HCT116 (cell line): ENCODE measurements at regions not wholly inside any gene's neighbourhood (a gene's known extent, or its start where the extent isn't known, plus 50 kb on each side); places are given as distances from the start of the nearest gene placed in this dataset.

Experiments used
- ATAC-seq: fragments of 200-7000 bp; cut with Tn5 transposase; 2 replicates; pipeline ENCODE4 v1.9.1; 2020; ENCODE audit warnings: mild to moderate bottlenecking, moderate library complexity
- BruUV-seq: library from RNA; stranded (reverse); fragments of 400-500 nt; replicated peaks from 2 replicates; lab custom pipeline; 2021; lab: Mats Ljungman, UMichigan
- CTCF ChIA-PET: fragments of 300-600 bp; sonication (Branson Sonifier 250); formaldehyde crosslinking; loops from one replicate; lab custom pipeline; 2021; ENCODE audit warnings: antibody characterized with exemption; lab: Charles Lee
- POLR2A ChIA-PET: fragments of 300-600, 350-600 bp; sonication (Branson Sonifier 250); formaldehyde crosslinking; loops from one replicate; lab custom pipeline; 2021; ENCODE audit warnings: antibody characterized with exemption; lab: Charles Lee
- RAD21 ChIA-PET, 2 experiments: fragments of 300-600 bp; sonication (Branson Sonifier 250); formaldehyde crosslinking; loops; one replicate each; lab custom pipeline; 2023; ENCODE audit warnings: low total read pairs in 2 of 2; ENCODE audit not compliant: uncharacterized antibody in 2 of 2, unreplicated experiment in 2 of 2, low non-redundant PET in 1 of 2; lab: Charles Lee
- DNase-seq: peaks from one replicate; pipeline ENCODE4 v3.0.0-alpha.2; 2010; ENCODE audit warnings: low read depth, low spot score
- H2AFZ ChIP-seq: fragments of 200-600 bp; shearing (Covaris generic), sonication (generic); 2 replicates; pipeline ENCODE4 v1.6.1; 2017; ENCODE audit warnings: low read depth, mixed run types, mixed read lengths, antibody characterized with exemption, low read length; ENCODE audit not compliant: poor library complexity, severe bottlenecking
- H3K27ac ChIP-seq: 2 replicates; pipeline ENCODE4 v1.5.1; 2012; ENCODE audit warnings: low read depth, low read length
- H3K27me3 ChIP-seq: fragments of 200-600 bp; sonication (generic); 2 replicates; pipeline ENCODE4 v1.6.1; 2016; ENCODE audit warnings: mixed run types, low read length, mixed read lengths; ENCODE audit not compliant: insufficient read depth
- H3K36me3 ChIP-seq, 2 experiments: fragments of 200-500 bp in 1 of 2; fragments of 200-600 bp in 1 of 2; sonication (Bioruptor generic) in 1 of 2; sonication (generic) in 1 of 2; 2 replicates each; pipeline versions ENCODE4 v1.5.1 to v1.6.1; 2014 to 2016; ENCODE audit warnings: low read length in 2 of 2, inconsistent platforms in 1 of 2, mixed read lengths in 1 of 2, mixed run types in 1 of 2; ENCODE audit not compliant: insufficient read depth in 2 of 2, control insufficient read depth in 1 of 2
- H3K4me1 ChIP-seq, 2 experiments: fragments of 200-600 bp in 1 of 2; sonication (generic) in 1 of 2; 2 replicates each; pipeline versions ENCODE4 v1.5.1 to v1.6.1; 2012 to 2017; ENCODE audit warnings: low read length in 2 of 2, inconsistent platforms in 1 of 2, mild to moderate bottlenecking in 1 of 2, mixed read lengths in 1 of 2, mixed run types in 1 of 2, moderate library complexity in 1 of 2; ENCODE audit not compliant: insufficient read depth in 2 of 2, control insufficient read depth in 1 of 2
- H3K4me2 ChIP-seq: fragments of 200-600 bp; sonication (generic); 2 replicates; pipeline ENCODE4 v1.6.1; 2017; ENCODE audit warnings: mixed run types, low read length, mixed read lengths
- H3K4me3 ChIP-seq, 2 experiments: fragments of 200-600 bp in 1 of 2; sonication (generic) in 1 of 2; replicated peaks in 1 of 2; 2 replicates each; pipeline ENCODE4 v1.5.1; 2011 to 2016; ENCODE audit warnings: low read length in 2 of 2, control low read depth in 1 of 2, low read depth in 1 of 2, mild to moderate bottlenecking in 1 of 2, mixed read lengths in 1 of 2, mixed run types in 1 of 2
- H3K79me2 ChIP-seq: fragments of 200-600 bp; sonication (generic); 2 replicates; pipeline ENCODE4 v1.6.1; 2017; ENCODE audit warnings: mild to moderate bottlenecking, mixed run types, low read length, moderate library complexity, mixed read lengths; ENCODE audit not compliant: insufficient read depth
- H3K9ac ChIP-seq: fragments of 200-600 bp; sonication (generic); 2 replicates; pipeline ENCODE4 v1.6.1; 2016; ENCODE audit warnings: low read length, mixed read lengths
- H3K9me2 ChIP-seq: fragments of 200-600 bp; sonication (generic), shearing (Covaris generic); 2 replicates; pipeline ENCODE4 v1.6.1; 2017; ENCODE audit warnings: mixed run types, mild to moderate bottlenecking, moderate library complexity; ENCODE audit not compliant: insufficient read depth
- H3K9me3 ChIP-seq, 2 experiments: fragments of 200-500 bp in 1 of 2; fragments of 200-600 bp in 1 of 2; sonication (Bioruptor generic) in 1 of 2; sonication (generic) in 1 of 2; 2 replicates each; pipeline ENCODE4 v1.6.1; 2014 to 2017; ENCODE audit warnings: low read length in 2 of 2, mixed read lengths in 2 of 2, inconsistent platforms in 1 of 2, low read depth in 1 of 2, mild to moderate bottlenecking in 1 of 2, mixed run types in 1 of 2, moderate library complexity in 1 of 2; ENCODE audit not compliant: control insufficient read depth in 1 of 2, insufficient read depth in 1 of 2
- H4K20me1 ChIP-seq: fragments of 200-600 bp; sonication (generic), shearing (Covaris generic); 2 replicates; pipeline ENCODE4 v1.6.1; 2017; ENCODE audit warnings: mixed run types, mild to moderate bottlenecking, moderate library complexity; ENCODE audit not compliant: insufficient read depth
- CTCF ChIP-seq, 3 experiments: fragments of 200-600 bp in 1 of 3; sonication (generic) in 1 of 3; IDR thresholded peaks in 2 of 3; conservative IDR thresholded peaks in 1 of 3; 2 replicates each; pipeline ENCODE4 v1.5.1; 2012 to 2017; ENCODE audit warnings: low read depth in 2 of 3, low read length in 2 of 3, antibody characterized with exemption in 1 of 3, borderline replicate concordance in 1 of 3, control low read depth in 1 of 3, mild to moderate bottlenecking in 1 of 3, mixed read lengths in 1 of 3, mixed run types in 1 of 3, moderate library complexity in 1 of 3; ENCODE audit not compliant: insufficient read depth in 1 of 3
- ELF1 ChIP-seq: IDR thresholded peaks from 2 replicates; pipeline ENCODE4 v1.6.1; 2012; ENCODE audit warnings: low read depth, borderline replicate concordance
- POLR2AphosphoS5 ChIP-seq: IDR thresholded peaks from 2 replicates; pipeline ENCODE4 v1.6.1; 2011; ENCODE audit warnings: mild to moderate bottlenecking, low read depth, low read length, moderate library complexity
- REST ChIP-seq: IDR thresholded peaks from 2 replicates; pipeline ENCODE4 v1.6.1; 2012; ENCODE audit warnings: low read depth
- intact Hi-C: fragments of 100-400 bp; cut with micrococcal nuclease; formaldehyde crosslinking; loops from 2 replicates; pipeline ENCODE4 v1.10.0; 2022

DNA sequence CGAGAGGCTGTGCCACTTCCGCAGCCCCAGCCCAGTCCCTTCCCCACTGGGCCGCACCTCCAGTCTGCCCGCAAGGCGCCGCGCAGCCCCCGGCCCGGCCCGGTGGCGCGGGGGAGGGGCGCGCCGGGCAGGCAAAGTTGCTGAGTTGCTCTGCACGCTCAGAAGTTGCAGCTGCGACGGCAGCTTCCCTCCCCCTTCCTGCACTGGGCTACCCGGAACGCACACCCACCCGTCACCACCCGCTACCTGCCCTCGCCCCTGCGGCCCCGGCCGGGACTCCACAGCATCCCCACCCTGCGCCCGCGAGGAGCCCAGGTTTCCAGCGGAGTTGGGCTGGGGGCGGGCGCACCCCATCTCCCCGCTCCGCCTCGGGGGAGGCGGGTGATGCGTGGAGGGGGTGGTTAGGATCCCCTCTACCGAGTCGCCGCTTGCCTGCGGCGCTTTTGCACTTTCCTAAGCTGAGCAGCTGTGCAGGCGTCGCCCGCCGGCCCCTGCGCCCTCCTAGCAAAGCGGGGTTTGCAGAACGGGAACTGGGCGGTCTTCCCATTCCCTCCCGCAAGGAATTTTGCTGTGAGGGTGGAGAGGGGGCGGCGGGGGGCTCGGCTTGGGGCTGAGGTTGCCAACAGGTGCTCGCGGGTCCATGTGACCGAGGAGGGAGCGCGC lies 55.9 kb upstream of the RREB1 start:
- DNase-seq (no peak), ATAC-seq (no peak)
- H3K27ac ChIP-seq: no peak overlapping the region; the same call in 1 of the 2 replicates
- peaks cover 0 to 12% of the 10 kb centered on the region in 2 experiments; a peak in 1 of 4 replicates for H3K4me1 ChIP-seq
- no peaks in the 10 kb centered on the region for H3K36me3 ChIP-seq
- ChIA-PET RAD21 (no interaction called here), CTCF (no interaction called here), POLR2A (no interaction called here)
- BruUV-seq: no TSS peak
- no peaks in the 10 kb centered on the region for H3K9me3 ChIP-seq
- no peak overlapping the region for H3K4me3 ChIP-seq
- TF ChIP-seq ELF1: no peak
- TF ChIP-seq REST: no peak
- no peak overlapping the region for H3K4me2 ChIP-seq
- H3K9me2 ChIP-seq: no peaks in the 10 kb centered on the region
- no peaks in the 10 kb centered on the region for H3K27me3 ChIP-seq
- no peak overlapping the region for H3K9ac ChIP-seq
- H2AFZ ChIP-seq: no peak overlapping the region
- intact Hi-C loops: no loop called here
- no peaks in the 10 kb centered on the region for H3K79me2 ChIP-seq
- H4K20me1 ChIP-seq: no peaks in the 10 kb centered on the region

GRCh38 chr6:7052443-7053011 lies 55.2 kb upstream of the RREB1 start:
- H3K9me3 ChIP-seq: no peaks in the 10 kb centered on the region
- H3K4me2 ChIP-seq: no peak overlapping the region
- no peak overlapping the region for H3K4me3 ChIP-seq
- no peaks in the 10 kb centered on the region for H3K27me3 ChIP-seq
- H3K27ac ChIP-seq: no peak overlapping the region
- H4K20me1 ChIP-seq: no peaks in the 10 kb centered on the region
- POLR2A ChIA-PET: no interaction called here
- no peak overlapping the region for H2AFZ ChIP-seq
- CTCF ChIA-PET: no interaction called here
- no peaks in the 10 kb centered on the region for H3K79me2 ChIP-seq
- DNase-seq (no peak), ATAC-seq (no peak)
- H3K9me2 ChIP-seq: no peaks in the 10 kb centered on the region
- no peak overlapping the region for H3K9ac ChIP-seq
- intact Hi-C loops: no loop called here
- no TSS peak for BruUV-seq
- RAD21 ChIA-PET: no interaction called here
- H3K4me1 ChIP-seq: peaks cover 0 to 15% of the 10 kb centered on the region in 2 experiments; a peak in 2 of 4 replicates
- TF ChIP-seq POLR2AphosphoS5 (no peak), CTCF (IDR thresholded peaks at IDR 0.05 in 2 of 3, conservative IDR thresholded peaks at IDR 0.05 in 1 of 3; ENCODE audit: borderline replicate concordance in 1 of 3, insufficient read depth in 1 of 3, low read depth in 2 of 3, low read length in 2 of 3) (no peak), REST (no peak)
- TF ChIP-seq, all 23 proteins: peak for 0
- H3K36me3 ChIP-seq: no peaks in the 10 kb centered on the region
